ENCODE measurements at regions not wholly inside any gene's neighbourhood (a gene's known extent, or its start where the extent isn't known, plus 50 kb on each side); places are given as distances from the start of the nearest gene placed in this dataset.
A peak's percentile ranks its signal among the peaks of the same experiment; 100 is the strongest.

- ChIA-PET POLR2A (ENCODE audit: partially characterized antibody) (interaction anchor here (1.6 kb wide), 1 partner anchor 9 kb away, joined by 3 read pairs; no protein-coding TSS in a partner anchor), CTCF (ENCODE audit: partially characterized antibody) (interaction anchor here (1.2 to 5.7 kb wide), 6 partner anchors 7 to 76 kb away, joined by 3 to 45 read pairs (median 8); no protein-coding TSS in a partner anchor)
- TF ChIP-seq BACH1 (IDR thresholded peaks at IDR 0.05; ENCODE audit: low read length) (no peak), BRCA1 (IDR thresholded peaks at IDR 0.05; ENCODE audit: low read depth, low read length) (no peak), CTBP2 (IDR thresholded peaks at IDR 0.05; ENCODE audit: borderline replicate concordance, insufficient read depth, insufficient read length, low read length) (no peak), KDM1A (IDR thresholded peaks at IDR 0.05; ENCODE audit: borderline replicate concordance, low read length) (0 out of 2 replicates have a peak, but pooled peaks have one; percentile 73), EP300 (IDR thresholded peaks at IDR 0.05; ENCODE audit: borderline replicate concordance in 1 of 2, low read depth in 2 of 2, low read length in 2 of 2) (no peak)
- H2BK120ac ChIP-seq (replicated peaks; ENCODE audit: low read depth, low read length) = no peak overlapping the region
- H2AFZ ChIP-seq (ENCODE audit: low read length) = no peak overlapping the region
- H3K9ac ChIP-seq (replicated peaks in 1 of 4; ENCODE audit: extremely low read depth in 1 of 4, low read depth in 3 of 4, low read length in 3 of 4) = no peak overlapping the region
- no peak overlapping the region for H2AK5ac ChIP-seq (ENCODE audit: low read depth, low read length)
- no peaks in the 10 kb centered on the region for H3K79me2 ChIP-seq (ENCODE audit: control insufficient read depth in 1 of 2, insufficient read depth in 2 of 2, low read length in 2 of 2)
- H4K91ac ChIP-seq (replicated peaks; ENCODE audit: insufficient read length, low read length) = no peak overlapping the region
- no peak overlapping the region for H3K14ac ChIP-seq (ENCODE audit: insufficient read length)
- no peak overlapping the region for H2BK12ac ChIP-seq (ENCODE audit: low read depth, low read length)
- H2BK5ac ChIP-seq (ENCODE audit: low read depth, low read length) = no peak overlapping the region
- 77% methylated on average over 2 of the region's 2 CpGs; no CpG with 5 or more reads in 1 of the 2 experiments for WGBS, 2 experiments (ENCODE audit: extremely low coverage in 1 of 2, insufficient coverage in 1 of 2, insufficient read length in 1 of 2, insufficient replicate concordance in 2 of 2, low coverage in 1 of 2, low lambda C conversion rate in 2 of 2, missing lambda C conversion rate in 1 of 2)
- no peak overlapping the region for H3K18ac ChIP-seq (ENCODE audit: extremely low read depth, low read length)
- DNase-seq (ENCODE audit: low read depth in 1 of 2, low spot score in 2 of 2) = no peak
- H3K27me3 ChIP-seq (replicated peaks in 1 of 4; ENCODE audit: control insufficient read depth in 3 of 4, extremely low read depth in 1 of 4, insufficient read depth in 3 of 4, low read length in 3 of 4) = no peaks in the 10 kb centered on the region; a peak in 1 of 7 replicates
- no peaks in the 10 kb centered on the region for H3K9me3 ChIP-seq (ENCODE audit: insufficient read depth in 2 of 2, low read depth in 1 of 2, low read length in 1 of 2)
- no peak overlapping the region for H3K27ac ChIP-seq (ENCODE audit: low read depth, low read length)
- no peak overlapping the region for H3K4ac ChIP-seq (replicated peaks; ENCODE audit: insufficient read length, low read depth, low read length)
- no peaks in the 10 kb centered on the region for H3K79me1 ChIP-seq (ENCODE audit: low read depth, low read length)
- H3K4me2 ChIP-seq (ENCODE audit: insufficient read depth in 1 of 2, low read depth in 2 of 2, low read length in 2 of 2) = no peak overlapping the region
- no peaks in the 10 kb centered on the region for H4K20me1 ChIP-seq (replicated peaks in 1 of 2; ENCODE audit: control insufficient read depth in 1 of 2, insufficient read depth in 2 of 2, low read length in 2 of 2)
- FAIRE-seq = no peak
- no peak overlapping the region for H3K4me3 ChIP-seq (ENCODE audit: extremely low read depth in 1 of 4, insufficient read depth in 2 of 4, low read depth in 3 of 4, low read length in 4 of 4)
- no peaks in the 10 kb centered on the region for H3K36me3 ChIP-seq (ENCODE audit: control insufficient read depth in 2 of 4, insufficient read depth in 4 of 4, low read length in 3 of 4)
- H2BK15ac ChIP-seq (ENCODE audit: low read length) = no peak overlapping the region
- H2BK20ac ChIP-seq (ENCODE audit: low read length) = no peak overlapping the region
- no peak overlapping the region for H3K56ac ChIP-seq (replicated peaks; ENCODE audit: insufficient read length, low read depth, low read length)
- no peak overlapping the region for H3K23ac ChIP-seq (ENCODE audit: insufficient read length)
- peaks cover 0 to 5% (median 3%) of the 10 kb centered on the region in 4 experiments; a peak in 3 of 7 replicates for H3K4me1 ChIP-seq (replicated peaks in 1 of 4; ENCODE audit: control insufficient read depth in 3 of 4, insufficient read depth in 4 of 4, low read length in 3 of 4)
- H3K23me2 ChIP-seq (ENCODE audit: low read depth, low read length) = no peaks in the 10 kb centered on the region
- H4K8ac ChIP-seq (ENCODE audit: extremely low read depth, insufficient read depth, low read length) = no peak overlapping the region
- no peak overlapping the region for H4K5ac ChIP-seq (ENCODE audit: insufficient read length, low read depth, low read length)
Observed at GRCh38 chr13:99907038-99907437, 64.5 kb downstream of the ZIC5 start.

All from H1 (cell line).